ENCODE measurements at regions not wholly inside any gene's neighbourhood (a gene's known extent, or its start where the extent isn't known, plus 50 kb on each side); places are given as distances from the start of the nearest gene placed in this dataset.

DNA sequence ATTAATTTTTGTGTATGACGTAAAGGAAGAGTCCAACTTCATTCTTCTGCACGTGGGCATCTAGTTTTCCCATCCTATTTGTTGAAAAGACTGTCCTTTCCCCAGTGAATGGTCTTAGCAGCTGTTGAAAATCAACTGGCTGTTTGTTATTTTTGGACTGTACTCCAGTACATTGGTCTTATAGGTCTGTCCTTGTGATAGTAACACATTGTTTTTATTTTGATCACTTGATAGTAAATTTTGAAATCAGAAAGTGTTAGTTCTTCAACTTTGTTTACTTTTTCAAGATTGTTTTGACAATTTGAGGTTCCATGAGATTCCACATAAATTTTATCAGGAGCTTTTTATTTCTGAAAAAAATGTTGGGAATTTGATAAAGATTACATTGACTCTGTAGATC, 280.2 kb upstream of the FOXQ1 start:
- TF ChIP-seq POLR2AphosphoS5 (IDR thresholded peaks at IDR 0.05; ENCODE audit: low read depth, low read length) (no peak), SIN3A (IDR thresholded peaks at IDR 0.05; ENCODE audit: borderline replicate concordance, insufficient read depth, low read length) (no peak), TAF1 (IDR thresholded peaks at IDR 0.05; ENCODE audit: borderline replicate concordance, insufficient read depth, low read length) (no peak), FOXP2 (optimal IDR thresholded peaks at IDR 0.05; ENCODE audit: borderline replicate concordance, extremely low read depth, extremely low read length, insufficient read depth) (no peak)
- TF ChIP-seq, protein P1, sequence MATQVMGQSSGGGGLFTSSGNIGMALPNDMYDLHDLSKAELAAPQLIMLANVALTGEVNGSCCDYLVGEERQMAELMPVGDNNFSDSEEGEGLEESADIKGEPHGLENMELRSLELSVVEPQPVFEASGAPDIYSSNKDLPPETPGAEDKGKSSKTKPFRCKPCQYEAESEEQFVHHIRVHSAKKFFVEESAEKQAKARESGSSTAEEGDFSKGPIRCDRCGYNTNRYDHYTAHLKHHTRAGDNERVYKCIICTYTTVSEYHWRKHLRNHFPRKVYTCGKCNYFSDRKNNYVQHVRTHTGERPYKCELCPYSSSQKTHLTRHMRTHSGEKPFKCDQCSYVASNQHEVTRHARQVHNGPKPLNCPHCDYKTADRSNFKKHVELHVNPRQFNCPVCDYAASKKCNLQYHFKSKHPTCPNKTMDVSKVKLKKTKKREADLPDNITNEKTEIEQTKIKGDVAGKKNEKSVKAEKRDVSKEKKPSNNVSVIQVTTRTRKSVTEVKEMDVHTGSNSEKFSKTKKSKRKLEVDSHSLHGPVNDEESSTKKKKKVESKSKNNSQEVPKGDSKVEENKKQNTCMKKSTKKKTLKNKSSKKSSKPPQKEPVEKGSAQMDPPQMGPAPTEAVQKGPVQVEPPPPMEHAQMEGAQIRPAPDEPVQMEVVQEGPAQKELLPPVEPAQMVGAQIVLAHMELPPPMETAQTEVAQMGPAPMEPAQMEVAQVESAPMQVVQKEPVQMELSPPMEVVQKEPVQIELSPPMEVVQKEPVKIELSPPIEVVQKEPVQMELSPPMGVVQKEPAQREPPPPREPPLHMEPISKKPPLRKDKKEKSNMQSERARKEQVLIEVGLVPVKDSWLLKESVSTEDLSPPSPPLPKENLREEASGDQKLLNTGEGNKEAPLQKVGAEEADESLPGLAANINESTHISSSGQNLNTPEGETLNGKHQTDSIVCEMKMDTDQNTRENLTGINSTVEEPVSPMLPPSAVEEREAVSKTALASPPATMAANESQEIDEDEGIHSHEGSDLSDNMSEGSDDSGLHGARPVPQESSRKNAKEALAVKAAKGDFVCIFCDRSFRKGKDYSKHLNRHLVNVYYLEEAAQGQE (IDR thresholded peaks at IDR 0.05; ENCODE audit: insufficient read depth in 1 of 2, low read depth in 2 of 2, low read length in 2 of 2), result no peak
